Astrocyte (in vitro differentiated cells and primary cell): ENCODE measurements at regions not wholly inside any gene's neighbourhood (a gene's known extent, or its start where the extent isn't known, plus 50 kb on each side); places are given as distances from the start of the nearest gene placed in this dataset.

Experiments used
- DNase-seq: peaks from one replicate; pipeline ENCODE4 v3.0.0-alpha.2; 2010; ENCODE audit warnings: low read depth
- FAIRE-seq: peaks from 2 replicates; lab custom pipeline; 2011; peaks lifted over from hg19 to GRCh38; lab: Jason Lieb, UNC
- H2AFZ ChIP-seq: 2 replicates; pipeline ENCODE4 v1.6.0; 2012; ENCODE audit warnings: low read depth, low read length, inconsistent platforms
- H3K27ac ChIP-seq: 2 replicates; pipeline ENCODE4 v1.5.1; 2011; ENCODE audit warnings: low read depth, low read length, inconsistent platforms
- H3K27me3 ChIP-seq: 2 replicates; pipeline ENCODE4 v1.6.0; 2011; ENCODE audit warnings: low read length, inconsistent platforms; ENCODE audit not compliant: insufficient read depth
- H3K36me3 ChIP-seq: 2 replicates; pipeline ENCODE4 v1.5.1; 2011; ENCODE audit warnings: low read length, inconsistent platforms; ENCODE audit not compliant: insufficient read depth
- H3K4me1 ChIP-seq: 2 replicates; pipeline ENCODE4 v1.5.1; 2011; ENCODE audit warnings: low read length, inconsistent platforms; ENCODE audit not compliant: insufficient read depth
- H3K4me2 ChIP-seq: 2 replicates; pipeline ENCODE4 v1.6.0; 2012; ENCODE audit warnings: low read length, inconsistent platforms
- H3K4me3 ChIP-seq: 2 replicates; pipeline ENCODE4 v1.5.1; 2011; ENCODE audit warnings: low read depth, mild to moderate bottlenecking, low read length, inconsistent platforms; ENCODE audit not compliant: insufficient read depth
- H3K79me2 ChIP-seq: 2 replicates; pipeline ENCODE4 v1.6.0; 2012; ENCODE audit warnings: mild to moderate bottlenecking, low read length, inconsistent platforms; ENCODE audit not compliant: insufficient read depth
- H3K9ac ChIP-seq: 2 replicates; pipeline ENCODE4 v1.6.0; 2012; ENCODE audit warnings: mild to moderate bottlenecking, low read length, inconsistent platforms
- H3K9me3 ChIP-seq: 2 replicates; pipeline ENCODE4 v1.5.1; 2012; ENCODE audit warnings: low read depth, mild to moderate bottlenecking, low read length, inconsistent platforms; ENCODE audit not compliant: insufficient read depth
- H4K20me1 ChIP-seq: 2 replicates; pipeline ENCODE4 v1.6.0; 2012; ENCODE audit warnings: low read length, inconsistent platforms; ENCODE audit not compliant: insufficient read depth
- H3K27ac Mint-ChIP-seq: one replicate; pipeline ENCODE4 v1.8.0; 2021; ENCODE audit warnings: mild to moderate bottlenecking, mixed read lengths; ENCODE audit not compliant: unreplicated experiment
- H3K27me3 Mint-ChIP-seq: one replicate; pipeline ENCODE4 v1.8.0; 2021; ENCODE audit warnings: low read depth, mixed read lengths; ENCODE audit not compliant: unreplicated experiment
- H3K36me3 Mint-ChIP-seq: one replicate; pipeline ENCODE4 v1.8.0; 2021; ENCODE audit warnings: low read depth, mixed read lengths; ENCODE audit not compliant: unreplicated experiment
- H3K4me1 Mint-ChIP-seq: one replicate; pipeline ENCODE4 v1.8.0; 2021; ENCODE audit warnings: low read depth, mixed read lengths; ENCODE audit not compliant: unreplicated experiment
- H3K4me3 Mint-ChIP-seq: one replicate; pipeline ENCODE4 v1.8.0; 2021; ENCODE audit warnings: mild to moderate bottlenecking, moderate library complexity, mixed read lengths; ENCODE audit not compliant: unreplicated experiment
- H3K9me3 Mint-ChIP-seq: one replicate; pipeline ENCODE4 v1.8.0; 2021; ENCODE audit warnings: mild to moderate bottlenecking, mixed read lengths; ENCODE audit not compliant: unreplicated experiment
- EZH2 ChIP-seq: IDR thresholded peaks from 2 replicates; pipeline ENCODE4 v1.6.1; 2012; ENCODE audit warnings: mild to moderate bottlenecking, low read length, inconsistent platforms; ENCODE audit not compliant: insufficient read depth
- TF ChIP-seq, protein P1 (sequence below): IDR thresholded peaks from 2 replicates; pipeline ENCODE4 v1.5.1; 2011; ENCODE audit warnings: low read depth, mild to moderate bottlenecking, inconsistent platforms, low read length, moderate library complexity; ENCODE audit not compliant: insufficient read depth

DNA sequence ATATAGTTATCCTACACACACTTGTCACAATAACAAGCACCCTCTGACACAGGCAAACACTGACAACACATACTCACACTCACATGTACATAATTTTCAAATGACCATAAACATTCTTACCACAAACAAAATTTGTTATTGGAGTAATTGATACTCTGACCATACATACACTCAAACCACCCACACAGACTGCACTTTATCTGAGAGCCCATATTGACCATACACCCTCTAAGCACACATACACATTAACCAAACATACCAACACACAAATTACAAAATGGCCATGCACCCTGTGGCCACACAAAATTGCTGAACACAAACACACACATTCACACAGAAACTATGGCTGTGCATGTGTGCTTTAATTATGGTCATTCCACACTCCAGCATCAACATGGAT is 79.1 kb upstream of the FAM120A start:
- H3K4me3 ChIP-seq: no peak overlapping the region

DNA sequence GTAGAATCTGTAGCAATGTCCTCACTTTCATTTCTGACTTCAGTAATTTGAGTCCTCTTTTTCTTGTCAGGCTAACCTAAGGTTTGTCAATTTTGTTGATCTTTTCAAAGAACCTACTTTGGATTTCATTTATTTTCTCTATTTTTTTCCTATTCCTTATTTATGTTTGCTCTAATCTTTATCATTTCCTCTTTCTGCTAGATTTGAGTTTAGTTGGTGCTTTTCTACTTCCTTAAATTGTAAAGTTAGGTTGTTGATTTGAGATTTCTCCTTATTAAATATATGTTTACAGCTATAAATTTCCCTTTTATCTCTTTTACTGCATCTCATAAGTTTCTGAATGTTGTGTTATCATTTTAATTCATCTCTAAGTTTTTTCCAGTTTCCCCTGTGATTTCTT is 75.1 kb upstream of the FAM120A start:
- no peaks in the 10 kb centered on the region for H3K9me3 Mint-ChIP-seq
- H3K27me3 ChIP-seq: no peaks in the 10 kb centered on the region
- no peak overlapping the region for H3K27ac ChIP-seq
- no peak for DNase-seq
- no peak overlapping the region for H2AFZ ChIP-seq
- H3K4me1 Mint-ChIP-seq: no peaks in the 10 kb centered on the region
- H3K9me3 ChIP-seq: no peaks in the 10 kb centered on the region
- H3K27ac Mint-ChIP-seq: no peak overlapping the region
- no peaks in the 10 kb centered on the region for H3K4me1 ChIP-seq
- H3K27me3 Mint-ChIP-seq: peaks cover 2% of the 10 kb centered on the region
- H3K4me2 ChIP-seq: no peak overlapping the region
- H4K20me1 ChIP-seq: no peaks in the 10 kb centered on the region
- H3K4me3 ChIP-seq: no peak overlapping the region
- TF ChIP-seq, protein P1, sequence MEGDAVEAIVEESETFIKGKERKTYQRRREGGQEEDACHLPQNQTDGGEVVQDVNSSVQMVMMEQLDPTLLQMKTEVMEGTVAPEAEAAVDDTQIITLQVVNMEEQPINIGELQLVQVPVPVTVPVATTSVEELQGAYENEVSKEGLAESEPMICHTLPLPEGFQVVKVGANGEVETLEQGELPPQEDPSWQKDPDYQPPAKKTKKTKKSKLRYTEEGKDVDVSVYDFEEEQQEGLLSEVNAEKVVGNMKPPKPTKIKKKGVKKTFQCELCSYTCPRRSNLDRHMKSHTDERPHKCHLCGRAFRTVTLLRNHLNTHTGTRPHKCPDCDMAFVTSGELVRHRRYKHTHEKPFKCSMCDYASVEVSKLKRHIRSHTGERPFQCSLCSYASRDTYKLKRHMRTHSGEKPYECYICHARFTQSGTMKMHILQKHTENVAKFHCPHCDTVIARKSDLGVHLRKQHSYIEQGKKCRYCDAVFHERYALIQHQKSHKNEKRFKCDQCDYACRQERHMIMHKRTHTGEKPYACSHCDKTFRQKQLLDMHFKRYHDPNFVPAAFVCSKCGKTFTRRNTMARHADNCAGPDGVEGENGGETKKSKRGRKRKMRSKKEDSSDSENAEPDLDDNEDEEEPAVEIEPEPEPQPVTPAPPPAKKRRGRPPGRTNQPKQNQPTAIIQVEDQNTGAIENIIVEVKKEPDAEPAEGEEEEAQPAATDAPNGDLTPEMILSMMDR: no peak
- TF ChIP-seq EZH2: no peak
- no peak overlapping the region for H3K4me3 Mint-ChIP-seq
- H3K36me3 ChIP-seq: no peaks in the 10 kb centered on the region
- no peaks in the 10 kb centered on the region for H3K36me3 Mint-ChIP-seq
- H3K79me2 ChIP-seq: no peaks in the 10 kb centered on the region
- no peak overlapping the region for H3K9ac ChIP-seq
- FAIRE-seq: no peak

More for the DNA sequence above, 79.1 kb upstream of the FAM120A start:
- Histone ChIP-seq H3K27me3 (no peaks in the 10 kb centered on the region), H3K9me3 (peaks cover 5% of the 10 kb centered on the region), H3K36me3 (no peaks in the 10 kb centered on the region), H3K79me2 (no peaks in the 10 kb centered on the region), H3K4me1 (no peaks in the 10 kb centered on the region), H3K4me2 (no peak overlapping the region), H3K9ac (no peak overlapping the region), H4K20me1 (no peaks in the 10 kb centered on the region), H2AFZ (no peak overlapping the region), H3K27ac (no peak overlapping the region)
- Mint-ChIP-seq H3K27me3 (peaks cover 7% of the 10 kb centered on the region), H3K4me3 (no peak overlapping the region), H3K9me3 (peaks cover 6% of the 10 kb centered on the region), H3K4me1 (no peaks in the 10 kb centered on the region), H3K27ac (no peak overlapping the region), H3K36me3 (no peaks in the 10 kb centered on the region)
- DNase-seq (no peak), FAIRE-seq (no peak)
- no peak for TF ChIP-seq EZH2

DNA sequence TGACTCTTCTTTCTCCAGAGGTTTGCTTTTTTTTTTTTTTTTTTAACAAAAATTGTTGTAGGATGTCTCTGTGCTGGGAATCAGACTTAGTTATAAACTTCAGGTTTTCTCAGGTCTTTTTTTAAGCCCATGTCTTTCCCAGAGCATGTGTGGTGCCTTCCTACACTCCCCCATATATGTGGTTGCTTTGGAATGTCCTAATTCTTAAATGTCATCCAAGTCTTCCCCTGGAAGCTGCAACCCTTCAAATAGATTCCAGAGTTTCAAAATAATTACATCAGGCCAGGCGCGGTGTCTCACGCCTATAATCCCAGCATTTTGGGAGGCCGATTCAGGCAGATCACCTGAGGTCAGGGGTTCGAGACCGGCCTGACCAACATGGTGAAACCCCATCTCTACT is 73.2 kb upstream of the FAM120A start:
- Mint-ChIP-seq H3K9me3 (no peaks in the 10 kb centered on the region), H3K27me3 (peaks cover 2% of the 10 kb centered on the region), H3K36me3 (no peaks in the 10 kb centered on the region), H3K4me3 (no peak overlapping the region), H3K27ac (no peak overlapping the region), H3K4me1 (no peaks in the 10 kb centered on the region)
- H2AFZ ChIP-seq: no peak overlapping the region
- no peaks in the 10 kb centered on the region for H3K9me3 ChIP-seq
- H3K4me1 ChIP-seq: no peaks in the 10 kb centered on the region
- no peak for FAIRE-seq
- H3K27ac ChIP-seq: no peak overlapping the region
- H3K79me2 ChIP-seq: no peaks in the 10 kb centered on the region
- H3K4me3 ChIP-seq: no peak overlapping the region
- no peak for TF ChIP-seq EZH2
- TF ChIP-seq, protein P1: no peak
- no peak overlapping the region for H3K4me2 ChIP-seq
- no peak overlapping the region for H3K9ac ChIP-seq
- H4K20me1 ChIP-seq: no peaks in the 10 kb centered on the region
- no peaks in the 10 kb centered on the region for H3K36me3 ChIP-seq
- no peak for DNase-seq
- H3K27me3 ChIP-seq: no peaks in the 10 kb centered on the region
